GM12892 (cell line): ENCODE measurements at regions not wholly inside any gene's neighbourhood (a gene's known extent, or its start where the extent isn't known, plus 50 kb on each side); places are given as distances from the start of the nearest gene placed in this dataset.

Source experiments
- POLR2A ChIP-seq: IDR thresholded peaks from 2 replicates; pipeline ENCODE4 v1.6.1; 2011; ENCODE audit warnings: low read depth, low read length, control low read depth
- POLR2AphosphoS5 ChIP-seq: IDR thresholded peaks from 2 replicates; pipeline ENCODE4 v1.6.1; 2011; ENCODE audit warnings: low read depth, low read length, control low read depth
- TAF1 ChIP-seq: IDR thresholded peaks from 2 replicates; pipeline ENCODE4 v1.6.1; 2011; ENCODE audit warnings: low read depth, mild to moderate bottlenecking, control low read depth, low read length, borderline replicate concordance

- no peak for TF ChIP-seq POLR2AphosphoS5
- TF ChIP-seq TAF1 = no peak
- TF ChIP-seq POLR2A = no peak
These were observed 209.8 kb upstream of the SH3BP4 start for GRCh38 chr2:234741976-234742375.
